Cardiac fibroblast (primary cell): ENCODE measurements at regions not wholly inside any gene's neighbourhood (a gene's known extent, or its start where the extent isn't known, plus 50 kb on each side); places are given as distances from the start of the nearest gene placed in this dataset.

Experiments
- DNase-seq, 2 donors: peaks; one replicate each; pipeline versions ENCODE4 v3.0.0 to v3.0.0-alpha.2; 2010; ENCODE audit warnings: low read depth in 2 of 2
- H3K4me3 ChIP-seq, 2 donors: replicated peaks in 1 of 2; 1 replicate in 1 of 2; 2 replicates in 1 of 2; pipeline ENCODE4 v1.5.1; 2011; ENCODE audit warnings: low read depth in 2 of 2, low read length in 2 of 2, mild to moderate bottlenecking in 2 of 2, moderate library complexity in 1 of 2
- CTCF ChIP-seq: IDR thresholded peaks from one replicate; pipeline ENCODE4 v1.5.1; 2011; ENCODE audit warnings: low read depth, mild to moderate bottlenecking, low read length, inconsistent platforms

GRCh38 chr21:41594268-41594667 lies 86.3 kb upstream of the TMPRSS2 start:
- no peak for DNase-seq
- no peak overlapping the region for H3K4me3 ChIP-seq
- TF ChIP-seq CTCF = no peak

- TF ChIP-seq CTCF = no peak
These were observed 85.8 kb upstream of the TMPRSS2 start for GRCh38 chr21:41593760-41594138.

GRCh38 chr21:41593051-41593759 lies 85.2 kb upstream of the TMPRSS2 start:
- DNase-seq = no peak
- H3K4me3 ChIP-seq = no peak overlapping the region
- no peak for TF ChIP-seq CTCF

More at GRCh38 chr21:41593760-41594138, 85.8 kb upstream of the TMPRSS2 start:
- no peak for DNase-seq
- no peak overlapping the region for H3K4me3 ChIP-seq

GRCh38 chr21:41589620-41590175 lies 81.7 kb upstream of the TMPRSS2 start:
- no peak for TF ChIP-seq CTCF

GRCh38 chr21:41589131-41589530 lies 81.2 kb upstream of the TMPRSS2 start:
- TF ChIP-seq CTCF = no peak
- H3K4me3 ChIP-seq = no peak overlapping the region
- DNase-seq = no peak

More at GRCh38 chr21:41589620-41590175, 81.7 kb upstream of the TMPRSS2 start:
- no peak for DNase-seq
- no peak overlapping the region for H3K4me3 ChIP-seq

GRCh38 chr21:41585199-41585994 lies 77.4 kb upstream of the TMPRSS2 start:
- TF ChIP-seq CTCF = no peak
- no peak overlapping the region for H3K4me3 ChIP-seq
- DNase-seq = no peak
